ENCODE measurements at regions not wholly inside any gene's neighbourhood (a gene's known extent, or its start where the extent isn't known, plus 50 kb on each side); places are given as distances from the start of the nearest gene placed in this dataset.

DNA sequence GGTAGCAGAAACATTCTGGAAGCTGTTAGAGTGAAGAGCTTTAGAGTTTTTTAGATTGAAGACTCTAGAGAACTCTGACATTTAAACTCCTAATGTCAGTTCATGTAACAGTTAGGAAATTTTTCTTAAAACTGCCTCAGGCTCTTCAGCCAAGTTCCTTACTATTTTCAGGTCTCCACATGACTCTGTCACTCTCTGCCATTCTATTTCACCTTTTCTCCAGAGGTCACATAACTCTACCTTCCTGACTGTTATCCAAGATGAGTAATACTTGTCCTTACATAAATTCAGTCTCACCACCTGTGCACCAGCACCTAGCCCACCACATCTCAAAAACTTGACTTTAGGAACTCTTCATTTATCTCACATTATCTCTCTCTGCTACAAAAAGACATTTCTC lies 347.1 kb upstream of the CA10 start:
- Histone ChIP-seq H3K36me3 (ENCODE audit: insufficient read depth) (no peaks in the 10 kb centered on the region), H3K9ac (no peak overlapping the region), H3K27ac (no peak overlapping the region), H3K27me3 (ENCODE audit: insufficient read depth, low read depth) (no peaks in the 10 kb centered on the region), H3K79me2 (ENCODE audit: insufficient read depth, low read depth) (no peaks in the 10 kb centered on the region), H3K4me3 (IDR thresholded peaks at IDR 0.05; ENCODE audit: insufficient read depth, low read depth, low read length) (no peak overlapping the region), H3K4me1 (ENCODE audit: low read depth, poor library complexity, severe bottlenecking) (no peaks in the 10 kb centered on the region), H3K4me2 (no peak overlapping the region), H4K20me1 (ENCODE audit: insufficient read depth) (no peaks in the 10 kb centered on the region), H2AFZ (ENCODE audit: low read depth) (no peak overlapping the region)
- TF ChIP-seq, protein P1, sequence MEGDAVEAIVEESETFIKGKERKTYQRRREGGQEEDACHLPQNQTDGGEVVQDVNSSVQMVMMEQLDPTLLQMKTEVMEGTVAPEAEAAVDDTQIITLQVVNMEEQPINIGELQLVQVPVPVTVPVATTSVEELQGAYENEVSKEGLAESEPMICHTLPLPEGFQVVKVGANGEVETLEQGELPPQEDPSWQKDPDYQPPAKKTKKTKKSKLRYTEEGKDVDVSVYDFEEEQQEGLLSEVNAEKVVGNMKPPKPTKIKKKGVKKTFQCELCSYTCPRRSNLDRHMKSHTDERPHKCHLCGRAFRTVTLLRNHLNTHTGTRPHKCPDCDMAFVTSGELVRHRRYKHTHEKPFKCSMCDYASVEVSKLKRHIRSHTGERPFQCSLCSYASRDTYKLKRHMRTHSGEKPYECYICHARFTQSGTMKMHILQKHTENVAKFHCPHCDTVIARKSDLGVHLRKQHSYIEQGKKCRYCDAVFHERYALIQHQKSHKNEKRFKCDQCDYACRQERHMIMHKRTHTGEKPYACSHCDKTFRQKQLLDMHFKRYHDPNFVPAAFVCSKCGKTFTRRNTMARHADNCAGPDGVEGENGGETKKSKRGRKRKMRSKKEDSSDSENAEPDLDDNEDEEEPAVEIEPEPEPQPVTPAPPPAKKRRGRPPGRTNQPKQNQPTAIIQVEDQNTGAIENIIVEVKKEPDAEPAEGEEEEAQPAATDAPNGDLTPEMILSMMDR (conservative IDR thresholded peaks at IDR 0.05; ENCODE audit: low read depth, low read length), result no peak

DNA sequence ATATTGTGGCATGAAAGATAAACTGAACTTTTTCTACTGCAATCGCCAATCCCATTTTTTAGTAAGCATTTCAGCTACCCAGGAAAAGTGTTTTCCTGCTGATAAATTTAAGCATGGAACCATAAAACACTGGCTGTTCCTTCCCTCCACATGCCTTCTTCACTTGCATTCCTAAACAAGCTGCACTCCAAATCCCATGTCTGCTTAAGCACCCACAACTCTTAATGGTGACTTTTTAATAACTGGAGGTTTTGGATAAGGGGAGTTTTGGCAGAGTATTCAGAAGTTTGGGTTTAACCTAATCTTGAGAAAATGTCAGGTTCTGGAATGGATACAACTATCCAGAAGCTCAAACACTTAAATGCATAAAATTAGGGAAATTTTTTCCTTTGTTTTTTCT lies 345.6 kb upstream of the CA10 start:
- Histone ChIP-seq H3K27ac (no peak overlapping the region), H3K79me2 (ENCODE audit: insufficient read depth, low read depth) (no peaks in the 10 kb centered on the region), H3K4me1 (ENCODE audit: low read depth, poor library complexity, severe bottlenecking) (no peaks in the 10 kb centered on the region), H3K4me3 (IDR thresholded peaks at IDR 0.05; ENCODE audit: insufficient read depth, low read depth, low read length) (no peak overlapping the region), H3K9ac (no peak overlapping the region), H4K20me1 (ENCODE audit: insufficient read depth) (no peaks in the 10 kb centered on the region), H2AFZ (ENCODE audit: low read depth) (no peak overlapping the region), H3K27me3 (ENCODE audit: insufficient read depth, low read depth) (no peaks in the 10 kb centered on the region), H3K36me3 (ENCODE audit: insufficient read depth) (no peaks in the 10 kb centered on the region), H3K4me2 (no peak overlapping the region)
- TF ChIP-seq, protein P1 (conservative IDR thresholded peaks at IDR 0.05; ENCODE audit: low read depth, low read length), result no peak

DNA sequence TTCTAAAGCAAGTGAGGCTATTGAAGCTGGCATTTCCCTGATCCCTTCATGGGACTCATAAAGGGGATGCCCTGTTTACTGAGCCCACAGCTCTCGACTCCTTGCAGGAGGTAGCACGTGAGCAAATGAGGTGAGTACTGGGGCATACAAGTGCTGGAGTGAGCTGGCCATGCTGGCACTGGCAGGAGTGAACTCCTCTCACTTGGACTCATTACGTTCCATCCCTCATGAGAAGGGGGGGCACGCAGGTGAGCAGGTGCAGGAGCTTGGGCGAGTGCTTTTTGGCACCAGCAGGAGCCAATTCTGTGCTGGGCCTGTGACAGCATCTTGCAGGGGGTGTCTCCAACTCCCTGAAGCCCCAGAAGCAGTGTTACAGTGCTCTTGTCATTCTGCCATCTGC lies 337.1 kb upstream of the CA10 start:
- Histone ChIP-seq H3K27me3 (ENCODE audit: insufficient read depth, low read depth) (no peaks in the 10 kb centered on the region), H3K36me3 (ENCODE audit: insufficient read depth) (no peaks in the 10 kb centered on the region), H3K4me1 (ENCODE audit: low read depth, poor library complexity, severe bottlenecking) (no peaks in the 10 kb centered on the region), H3K27ac (no peak overlapping the region), H3K4me2 (no peak overlapping the region), H3K9ac (no peak overlapping the region), H3K79me2 (ENCODE audit: insufficient read depth, low read depth) (no peaks in the 10 kb centered on the region), H2AFZ (ENCODE audit: low read depth) (no peak overlapping the region), H4K20me1 (ENCODE audit: insufficient read depth) (no peaks in the 10 kb centered on the region), H3K4me3 (IDR thresholded peaks at IDR 0.05; ENCODE audit: insufficient read depth, low read depth, low read length) (no peak overlapping the region)
- TF ChIP-seq, protein P1 (conservative IDR thresholded peaks at IDR 0.05; ENCODE audit: low read depth, low read length), result no peak

DNA sequence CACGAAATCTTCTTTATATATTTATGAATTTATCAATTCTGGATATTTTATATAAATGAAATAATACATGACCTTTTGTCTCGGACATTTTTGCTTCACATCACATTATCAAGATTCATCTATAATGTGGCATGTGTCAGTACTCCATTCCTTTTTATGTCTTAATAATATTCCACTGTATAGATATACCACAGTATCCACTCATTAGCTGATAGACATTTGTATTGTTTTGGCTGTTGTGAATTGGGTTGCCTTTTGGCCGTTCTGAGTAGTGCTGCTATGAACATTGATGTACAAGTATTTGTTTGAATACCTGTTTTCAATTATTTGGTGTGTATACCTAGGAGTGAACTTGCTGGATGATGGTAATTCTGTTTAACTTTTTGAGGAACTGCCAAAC lies 323.8 kb upstream of the CA10 start:
- TF ChIP-seq, protein P1 (conservative IDR thresholded peaks at IDR 0.05; ENCODE audit: low read depth, low read length), result no peak
- no peak overlapping the region for H2AFZ ChIP-seq (ENCODE audit: low read depth)
- no peak overlapping the region for H3K27ac ChIP-seq
- H3K27me3 ChIP-seq (ENCODE audit: insufficient read depth, low read depth), result no peaks in the 10 kb centered on the region
- no peak overlapping the region for H3K4me2 ChIP-seq
- H3K4me1 ChIP-seq (ENCODE audit: low read depth, poor library complexity, severe bottlenecking), result no peaks in the 10 kb centered on the region
- no peak overlapping the region for H3K4me3 ChIP-seq (IDR thresholded peaks at IDR 0.05; ENCODE audit: insufficient read depth, low read depth, low read length)
- no peak overlapping the region for H3K9ac ChIP-seq
- no peaks in the 10 kb centered on the region for H3K79me2 ChIP-seq (ENCODE audit: insufficient read depth, low read depth)
- H3K36me3 ChIP-seq (ENCODE audit: insufficient read depth), result no peaks in the 10 kb centered on the region
- no peaks in the 10 kb centered on the region for H4K20me1 ChIP-seq (ENCODE audit: insufficient read depth)
